ENCODE measurements at regions not wholly inside any gene's neighbourhood (a gene's known extent, or its start where the extent isn't known, plus 50 kb on each side); places are given as distances from the start of the nearest gene placed in this dataset.

- TF ChIP-seq TP53 (CRISPR knock-in tag; IDR thresholded peaks at IDR 0.05), result no peak
- TF ChIP-seq NR3C1 (CRISPR knock-in tag; conservative IDR thresholded peaks at IDR 0.05; ENCODE audit: low read depth), result no peak
- ChIA-PET POLR2A (no interaction called here), CTCF (no interaction called here)
- Mint-ChIP-seq H3K9me3 (peaks cover 27% of the 10 kb centered on the region), H3K27me3 (ENCODE audit: low read depth) (no peaks in the 10 kb centered on the region; the same call in 1 of the 2 replicates), H3K27ac (no peak overlapping the region), H3K36me3 (peaks cover 21% of the 10 kb centered on the region), H3K4me1 (no peaks in the 10 kb centered on the region), H3K4me3 (no peak overlapping the region)
- ATAC-seq, result no peak
- DNase-seq (ENCODE audit: low spot score), result no peak
Observed at GRCh38 chr6:125519367-125519766, 217.6 kb upstream of the HDDC2 start.

- DNase-seq (ENCODE audit: low spot score) (no peak), ATAC-seq (no peak)
- H3K27ac Mint-ChIP-seq, result no peak overlapping the region
- no peaks in the 10 kb centered on the region for H3K36me3 Mint-ChIP-seq
- peaks cover 28% of the 10 kb centered on the region for H3K4me1 Mint-ChIP-seq
- ChIA-PET POLR2A (no interaction called here), CTCF (interaction anchor here (1.1 kb wide), 1 partner anchor 22 kb away, joined by 3 read pairs; no protein-coding TSS in a partner anchor)
- TF ChIP-seq RELA (CRISPR knock-in tag; IDR thresholded peaks at IDR 0.05; ENCODE audit: borderline replicate concordance) (no peak), ZNF138 (CRISPR knock-in tag; conservative IDR thresholded peaks at IDR 0.05) (no peak), ATF1 (CRISPR knock-in tag; IDR thresholded peaks at IDR 0.05) (no peak), ETV6 (CRISPR knock-in tag; IDR thresholded peaks at IDR 0.05) (no peak), MLX (CRISPR knock-in tag; IDR thresholded peaks at IDR 0.05) (no peak), NFATC4 (CRISPR knock-in tag; IDR thresholded peaks at IDR 0.05) (no peak), CTCF (IDR thresholded peaks at IDR 0.05) (no peak), ZNF396 (CRISPR knock-in tag; IDR thresholded peaks at IDR 0.05; ENCODE audit: borderline replicate concordance) (no peak), FOXP4 (CRISPR knock-in tag; IDR thresholded peaks at IDR 0.05) (no peak), ZNF263 (CRISPR knock-in tag; IDR thresholded peaks at IDR 0.05; ENCODE audit: low read depth) (no peak)
- no peaks in the 10 kb centered on the region for H3K9me3 Mint-ChIP-seq
- no peak overlapping the region for H3K4me3 Mint-ChIP-seq
- H3K27me3 Mint-ChIP-seq (ENCODE audit: low read depth), result no peaks in the 10 kb centered on the region; the same call in 1 of the 2 replicates
Observed at GRCh38 chr6:125524356-125524755, 222.6 kb upstream of the HDDC2 start.

- ChIA-PET POLR2A (no interaction called here), CTCF (no interaction called here)
- Mint-ChIP-seq H3K9me3 (no peaks in the 10 kb centered on the region), H3K27me3 (ENCODE audit: low read depth) (no peaks in the 10 kb centered on the region), H3K27ac (no peak overlapping the region), H3K36me3 (no peaks in the 10 kb centered on the region), H3K4me1 (peaks cover 36% of the 10 kb centered on the region), H3K4me3 (no peak overlapping the region)
- ATAC-seq, result no peak
- no peak for DNase-seq (ENCODE audit: low spot score)
- TF ChIP-seq ZMAT4 (CRISPR knock-in tag; IDR thresholded peaks at IDR 0.05) (no peak), PRDM15 (CRISPR knock-in tag; IDR thresholded peaks at IDR 0.05) (no peak), MLX (CRISPR knock-in tag; IDR thresholded peaks at IDR 0.05) (no peak), HMGXB4 (CRISPR knock-in tag; IDR thresholded peaks at IDR 0.05) (no peak), STAT6 (CRISPR knock-in tag; conservative IDR thresholded peaks at IDR 0.05; ENCODE audit: low read depth) (no peak), EMX1 (CRISPR knock-in tag; IDR thresholded peaks at IDR 0.05) (no peak)
Observed at GRCh38 chr6:125526007-125526720, 223.3 kb upstream of the HEY2 start.

Measured in WTC11 (cell line).